ENCODE measurements at regions not wholly inside any gene's neighbourhood (a gene's known extent, or its start where the extent isn't known, plus 50 kb on each side); places are given as distances from the start of the nearest gene placed in this dataset.
"Not testable (repeated sequence)": the region's sequence is repeated elsewhere in the genome, so short reads cannot be mapped to it uniquely, and the experiment has no call there.

DNA sequence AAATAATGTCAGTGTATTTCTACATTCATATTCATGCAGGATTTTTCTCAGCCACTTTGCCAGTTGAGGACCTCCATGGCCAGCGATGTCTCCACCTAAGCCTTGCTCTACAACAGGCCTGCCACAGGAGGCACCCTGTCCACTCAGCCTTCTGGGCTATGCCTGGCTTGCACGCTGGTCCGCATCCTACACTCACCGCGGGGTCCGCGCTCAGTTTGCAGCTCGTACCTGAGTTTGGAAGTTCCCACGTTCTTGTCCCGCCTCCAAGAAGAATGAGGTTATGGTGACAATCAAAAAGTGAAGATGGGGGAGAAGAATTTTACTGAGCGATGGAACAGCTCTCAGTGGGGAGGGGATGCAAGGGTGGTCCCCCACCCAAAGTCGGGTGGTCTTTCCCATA lies 93.6 kb upstream of the GRIK1 start:
- CTCF ChIA-PET: no interaction called here
- H3K4me1 Mint-ChIP-seq (ENCODE audit: low read depth, unreplicated experiment): no peaks in the 10 kb centered on the region
- intact Hi-C loops (cut with micrococcal nuclease; ENCODE audit: unreplicated experiment): no loop called here
- no peak overlapping the region for H3K27ac Mint-ChIP-seq (ENCODE audit: unreplicated experiment)
- H3K4me3 Mint-ChIP-seq (ENCODE audit: low read depth, unreplicated experiment): no peak overlapping the region
- no peaks in the 10 kb centered on the region for H3K36me3 Mint-ChIP-seq (ENCODE audit: insufficient read depth, unreplicated experiment)
- no peaks in the 10 kb centered on the region for H3K27me3 Mint-ChIP-seq (ENCODE audit: unreplicated experiment)
- no peak for DNase-seq
- H3K9me3 Mint-ChIP-seq (ENCODE audit: low read depth, unreplicated experiment): peaks cover 2% of the 10 kb centered on the region
- TF ChIP-seq, protein P1, sequence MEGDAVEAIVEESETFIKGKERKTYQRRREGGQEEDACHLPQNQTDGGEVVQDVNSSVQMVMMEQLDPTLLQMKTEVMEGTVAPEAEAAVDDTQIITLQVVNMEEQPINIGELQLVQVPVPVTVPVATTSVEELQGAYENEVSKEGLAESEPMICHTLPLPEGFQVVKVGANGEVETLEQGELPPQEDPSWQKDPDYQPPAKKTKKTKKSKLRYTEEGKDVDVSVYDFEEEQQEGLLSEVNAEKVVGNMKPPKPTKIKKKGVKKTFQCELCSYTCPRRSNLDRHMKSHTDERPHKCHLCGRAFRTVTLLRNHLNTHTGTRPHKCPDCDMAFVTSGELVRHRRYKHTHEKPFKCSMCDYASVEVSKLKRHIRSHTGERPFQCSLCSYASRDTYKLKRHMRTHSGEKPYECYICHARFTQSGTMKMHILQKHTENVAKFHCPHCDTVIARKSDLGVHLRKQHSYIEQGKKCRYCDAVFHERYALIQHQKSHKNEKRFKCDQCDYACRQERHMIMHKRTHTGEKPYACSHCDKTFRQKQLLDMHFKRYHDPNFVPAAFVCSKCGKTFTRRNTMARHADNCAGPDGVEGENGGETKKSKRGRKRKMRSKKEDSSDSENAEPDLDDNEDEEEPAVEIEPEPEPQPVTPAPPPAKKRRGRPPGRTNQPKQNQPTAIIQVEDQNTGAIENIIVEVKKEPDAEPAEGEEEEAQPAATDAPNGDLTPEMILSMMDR (IDR thresholded peaks at IDR 0.05; ENCODE audit: unreplicated experiment): no peak
- no TSS peak for BruUV-seq (replicated peaks)

DNA sequence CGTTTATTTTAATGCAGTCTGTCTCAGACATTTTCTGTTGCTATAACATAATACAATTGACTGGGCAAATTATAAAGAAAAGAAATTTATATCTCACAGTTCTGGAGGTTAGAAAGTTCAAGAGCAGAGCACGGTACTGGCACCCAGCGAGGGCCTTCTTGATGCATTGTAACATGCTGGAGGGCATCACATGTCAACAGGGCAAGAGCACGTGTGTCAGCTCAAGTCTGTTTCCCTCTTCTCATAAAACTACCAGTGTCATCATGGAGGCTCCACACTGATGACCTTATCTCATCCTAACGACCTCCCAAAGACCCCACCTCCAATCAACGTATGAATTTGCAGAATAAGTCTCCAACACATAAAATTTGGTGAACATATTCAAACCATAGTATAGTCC lies 90.6 kb upstream of the GRIK1 start:
- CTCF ChIA-PET: no interaction called here
- no TSS peak for BruUV-seq (replicated peaks)
- peaks cover 2% of the 10 kb centered on the region for H3K9me3 Mint-ChIP-seq (ENCODE audit: low read depth, unreplicated experiment)
- no peak overlapping the region for H3K27ac Mint-ChIP-seq (ENCODE audit: unreplicated experiment)
- no peaks in the 10 kb centered on the region for H3K4me1 Mint-ChIP-seq (ENCODE audit: low read depth, unreplicated experiment)
- TF ChIP-seq, protein P1 (IDR thresholded peaks at IDR 0.05; ENCODE audit: unreplicated experiment): no peak
- no peak overlapping the region for H3K4me3 Mint-ChIP-seq (ENCODE audit: low read depth, unreplicated experiment)
- peaks cover 12% of the 10 kb centered on the region for H3K27me3 Mint-ChIP-seq (ENCODE audit: unreplicated experiment)
- no peak for DNase-seq
- H3K36me3 Mint-ChIP-seq (ENCODE audit: insufficient read depth, unreplicated experiment): no peaks in the 10 kb centered on the region
- intact Hi-C loops (cut with micrococcal nuclease; ENCODE audit: unreplicated experiment): no loop called here

DNA sequence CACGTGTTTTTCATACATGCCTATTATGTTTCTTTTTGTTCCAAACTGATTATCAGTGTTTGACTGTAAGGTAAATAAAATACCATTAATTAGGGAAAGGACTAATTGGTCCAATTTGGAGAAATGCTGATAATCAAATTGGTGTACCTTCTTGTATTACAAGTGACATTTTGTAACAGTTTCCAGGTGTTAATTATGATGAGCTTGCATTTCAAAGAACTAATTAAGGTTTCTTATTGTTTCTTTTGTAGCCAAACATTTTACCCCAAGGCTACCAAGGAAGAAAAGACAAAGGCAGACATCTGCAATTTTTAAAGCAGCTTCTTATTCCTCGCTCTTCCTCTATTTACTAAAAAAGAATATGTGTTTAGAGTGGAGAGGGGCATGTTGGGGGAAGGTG lies 88.7 kb upstream of the GRIK1 start:
- Mint-ChIP-seq H3K4me1 (ENCODE audit: low read depth, unreplicated experiment) (no peaks in the 10 kb centered on the region), H3K4me3 (ENCODE audit: low read depth, unreplicated experiment) (no peak overlapping the region), H3K27ac (ENCODE audit: unreplicated experiment) (no peak overlapping the region), H3K36me3 (ENCODE audit: insufficient read depth, unreplicated experiment) (no peaks in the 10 kb centered on the region), H3K9me3 (ENCODE audit: low read depth, unreplicated experiment) (peaks cover 2% of the 10 kb centered on the region), H3K27me3 (ENCODE audit: unreplicated experiment) (peaks cover 12% of the 10 kb centered on the region)
- no TSS peak for BruUV-seq (replicated peaks)
- DNase-seq: no peak
- TF ChIP-seq, protein P1 (IDR thresholded peaks at IDR 0.05; ENCODE audit: unreplicated experiment): no peak
- CTCF ChIA-PET: interaction anchor here (0.6 kb wide), 1 partner anchor 144 kb away, joined by 4 read pairs; no protein-coding TSS in a partner anchor
- intact Hi-C loops (cut with micrococcal nuclease; ENCODE audit: unreplicated experiment): no loop called here

DNA sequence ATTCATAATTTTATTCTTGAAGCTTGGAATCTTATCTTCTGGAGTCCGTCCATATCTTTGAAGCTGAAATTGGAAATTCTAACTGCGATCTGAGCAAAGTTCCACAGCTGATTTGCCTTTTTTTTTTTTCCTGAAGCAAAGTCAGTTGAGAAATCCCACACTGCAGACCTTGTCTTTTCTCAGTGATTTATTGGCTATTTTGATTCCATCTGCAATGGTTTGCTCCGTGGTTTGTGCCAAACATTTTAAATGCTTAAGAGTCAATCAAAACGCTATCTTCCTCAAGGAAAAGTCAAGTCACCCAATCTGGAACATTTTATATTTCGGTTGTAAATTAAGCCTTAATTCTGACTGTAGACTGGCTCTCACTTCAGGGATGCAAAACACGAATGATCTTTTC lies 88.2 kb upstream of the GRIK1 start:
- no peaks in the 10 kb centered on the region for H3K36me3 Mint-ChIP-seq (ENCODE audit: insufficient read depth, unreplicated experiment)
- TF ChIP-seq, protein P1 (IDR thresholded peaks at IDR 0.05; ENCODE audit: unreplicated experiment): no peak
- intact Hi-C loops (cut with micrococcal nuclease; ENCODE audit: unreplicated experiment): no loop called here
- BruUV-seq (replicated peaks): no TSS peak
- DNase-seq: no peak
- H3K4me1 Mint-ChIP-seq (ENCODE audit: low read depth, unreplicated experiment): no peaks in the 10 kb centered on the region
- peaks cover 12% of the 10 kb centered on the region for H3K27me3 Mint-ChIP-seq (ENCODE audit: unreplicated experiment)
- H3K27ac Mint-ChIP-seq (ENCODE audit: unreplicated experiment): no peak overlapping the region
- no peaks in the 10 kb centered on the region for H3K9me3 Mint-ChIP-seq (ENCODE audit: low read depth, unreplicated experiment)
- H3K4me3 Mint-ChIP-seq (ENCODE audit: low read depth, unreplicated experiment): no peak overlapping the region
- CTCF ChIA-PET: no interaction called here

DNA sequence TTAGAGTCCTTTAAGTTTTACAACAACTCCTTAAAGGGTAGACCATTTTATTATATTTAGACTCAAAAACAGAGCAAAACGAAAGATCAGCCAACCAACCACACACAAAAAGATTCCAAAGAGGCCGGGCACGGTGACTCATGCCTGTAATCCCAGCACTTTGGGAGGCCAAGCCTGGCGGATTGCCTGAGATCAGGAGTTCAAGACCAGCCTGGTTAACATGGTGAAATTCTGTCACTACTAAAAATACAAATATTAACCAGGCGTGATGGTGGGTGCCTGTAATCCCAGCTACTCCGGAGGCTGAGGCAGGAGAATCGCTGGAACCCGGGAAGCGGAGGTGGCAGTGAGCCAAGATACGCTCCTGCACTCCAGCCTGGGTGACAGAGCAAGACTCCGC lies 83.3 kb upstream of the GRIK1 start:
- H3K4me3 Mint-ChIP-seq (ENCODE audit: low read depth, unreplicated experiment); H3K27ac Mint-ChIP-seq (ENCODE audit: unreplicated experiment); CTCF ChIA-PET; intact Hi-C loops (cut with micrococcal nuclease; ENCODE audit: unreplicated experiment); BruUV-seq (replicated peaks); DNase-seq; H3K4me1 Mint-ChIP-seq (ENCODE audit: low read depth, unreplicated experiment); H3K36me3 Mint-ChIP-seq (ENCODE audit: insufficient read depth, unreplicated experiment); H3K9me3 Mint-ChIP-seq (ENCODE audit: low read depth, unreplicated experiment): not testable (repeated sequence)
- H3K27me3 Mint-ChIP-seq (ENCODE audit: unreplicated experiment): peaks cover 12% of the 10 kb centered on the region

All from Calu3 (cell line).